ENCODE measurements at regions not wholly inside any gene's neighbourhood (a gene's known extent, or its start where the extent isn't known, plus 50 kb on each side); places are given as distances from the start of the nearest gene placed in this dataset.

GRCh38 chr3:167892205-167892604 lies 156.7 kb downstream of the SERPINI1 start:
- intact Hi-C loops (cut with DNase I): no loop called here
- Histone ChIP-seq H3K27ac (no peak overlapping the region), H3K36me3 (peaks cover 0 to 62% (median 0%) of the 10 kb centered on the region in 9 donors), H3K9me3 (no peaks in the 10 kb centered on the region), H3K4me1 (no peaks in the 10 kb centered on the region), H3K4me3 (no peak overlapping the region), H3K27me3 (no peaks in the 10 kb centered on the region)
- WGBS, 2 donors: 70 to 71% methylated on average over 4 of the region's 4 CpGs
- DNase-seq: no peak
- TF ChIP-seq CTCF (IDR thresholded peaks at IDR 0.05): no peak
- ATAC-seq: no peak

- WGBS, 2 donors: 48 to 53% methylated on average over 1 of the region's 1 CpG
- no peak for TF ChIP-seq CTCF (IDR thresholded peaks at IDR 0.05)
- ATAC-seq (no peak), DNase-seq (no peak)
- no peak overlapping the region for H3K4me3 ChIP-seq
- H3K36me3 ChIP-seq: peaks cover 0 to 45% (median 0%) of the 10 kb centered on the region in 9 donors
- no peak overlapping the region for H3K27ac ChIP-seq
- intact Hi-C loops (cut with DNase I): loop anchor here in 5 of 10 donors (10.0 kb wide), 4 partner anchors 142 to 482 kb away; partner anchors contain the start of genes PDCD10 (in 1 of the 5) and SERPINI1 (in 1 of the 5)
- H3K4me1 ChIP-seq: peaks cover 0 to 3% (median 0%) of the 10 kb centered on the region in 9 donors
- H3K9me3 ChIP-seq: no peaks in the 10 kb centered on the region
- H3K27me3 ChIP-seq: no peaks in the 10 kb centered on the region
Measured at GRCh38 chr3:167887096-167887495, 151.6 kb downstream of the SERPINI1 start.

DNA sequence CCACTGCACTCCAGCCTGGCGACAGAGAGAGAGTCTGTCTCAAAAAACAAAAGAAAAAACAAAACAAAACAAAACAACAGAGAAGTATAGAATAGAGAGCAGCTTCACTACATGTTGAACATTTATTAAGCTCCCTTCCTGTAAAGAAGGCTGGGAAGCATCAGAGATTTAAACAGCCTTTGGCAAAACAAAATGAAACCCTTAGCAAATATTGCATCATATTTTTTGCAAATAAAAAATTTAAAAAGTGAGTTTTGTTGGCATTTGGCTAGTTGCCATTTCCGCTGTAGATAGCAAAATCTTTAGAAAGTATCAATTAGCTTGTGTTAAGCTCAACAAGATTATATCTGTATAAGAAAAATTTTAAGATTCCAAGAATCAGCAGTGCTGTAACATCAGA lies 151.2 kb downstream of the SERPINI1 start:
- H3K9me3 ChIP-seq: no peaks in the 10 kb centered on the region
- no peaks in the 10 kb centered on the region for H3K27me3 ChIP-seq
- H3K4me1 ChIP-seq: peaks cover 0 to 7% (median 3%) of the 10 kb centered on the region in 9 donors
- H3K4me3 ChIP-seq: no peak overlapping the region
- H3K27ac ChIP-seq: no peak overlapping the region
- intact Hi-C loops (cut with DNase I): loop anchor here in 5 of 10 donors (10.0 kb wide), 4 partner anchors 142 to 482 kb away; partner anchors contain the start of genes PDCD10 (in 1 of the 5) and SERPINI1 (in 1 of the 5)
- ATAC-seq: no peak
- TF ChIP-seq CTCF (IDR thresholded peaks at IDR 0.05): no peak
- peaks cover 0 to 45% (median 0%) of the 10 kb centered on the region in 9 donors for H3K36me3 ChIP-seq
- 82 to 88% methylated on average over 2 of the region's 2 CpGs for WGBS, 2 donors
- DNase-seq: no peak

GRCh38 chr3:167885277-167885676 lies 149.8 kb downstream of the SERPINI1 start:
- no peak for TF ChIP-seq CTCF (IDR thresholded peaks at IDR 0.05)
- 79 to 83% methylated on average over 1 of the region's 1 CpG for WGBS, 2 donors
- no peaks in the 10 kb centered on the region for H3K27me3 ChIP-seq
- no peak overlapping the region for H3K27ac ChIP-seq
- peaks cover 0 to 16% (median 7%) of the 10 kb centered on the region in 9 donors for H3K4me1 ChIP-seq
- H3K9me3 ChIP-seq: no peaks in the 10 kb centered on the region
- H3K36me3 ChIP-seq: peaks cover 0 to 37% (median 0%) of the 10 kb centered on the region in 9 donors
- no peak overlapping the region for H3K4me3 ChIP-seq
- no peak for ATAC-seq
- intact Hi-C loops (cut with DNase I): loop anchor here in 5 of 10 donors (10.0 kb wide), 4 partner anchors 140 to 480 kb away; partner anchors contain the start of genes PDCD10 (in 1 of the 5) and SERPINI1 (in 1 of the 5)
- no peak for DNase-seq

Data from heart right ventricle (tissue), 16 donors.